IMR-90 (cell line): ENCODE measurements at regions not wholly inside any gene's neighbourhood (a gene's known extent, or its start where the extent isn't known, plus 50 kb on each side); places are given as distances from the start of the nearest gene placed in this dataset.

Experiments
- ATAC-seq: fragments of 200-7000 bp; cut with Tn5 transposase; 2 replicates; pipeline ENCODE4 v1.9.1; 2020; ENCODE audit warnings: low read depth, mild to moderate bottlenecking, moderate library complexity
- BruUV-seq: library from RNA; stranded (reverse); fragments of 400-500 nt; replicated peaks from 2 replicates; lab custom pipeline; 2021; lab: Mats Ljungman, UMichigan
- CTCF ChIA-PET: fragments of 300-600 bp; formaldehyde crosslinking; extraction: SDS; loops from one replicate; lab custom pipeline; 2021; ENCODE audit warnings: antibody characterized with exemption; lab: Yijun Ruan, JAX
- POLR2A ChIA-PET: fragments of 300-600 bp; sonication (Branson Sonifier 250); formaldehyde crosslinking; loops from one replicate; lab custom pipeline; 2022; ENCODE audit warnings: antibody characterized with exemption; ENCODE audit not compliant: unreplicated experiment; lab: Charles Lee
- DNase-seq: peaks from one replicate; pipeline ENCODE4 v3.0.0; 2013
- H2AFZ ChIP-seq: replicated peaks from 2 replicates; pipeline ENCODE3; 2013; ENCODE audit warnings: low read length, mild to moderate bottlenecking; ENCODE audit not compliant: poor library complexity
- H2AK5ac ChIP-seq: 2 replicates; pipeline ENCODE4 v1.6.1; 2013; ENCODE audit warnings: low read depth, low read length, inconsistent platforms
- H2AK9ac ChIP-seq: replicated peaks from 2 replicates; pipeline ENCODE3; 2013; ENCODE audit warnings: mild to moderate bottlenecking, low read depth, low read length, moderate library complexity; ENCODE audit not compliant: poor library complexity
- H2BK120ac ChIP-seq: 2 replicates; pipeline ENCODE4 v1.6.1; 2013; ENCODE audit warnings: low read depth, low read length, inconsistent platforms
- H2BK15ac ChIP-seq: 3 replicates; pipeline ENCODE4 v1.6.1; 2013; ENCODE audit warnings: low read depth, low read length, inconsistent platforms
- H2BK20ac ChIP-seq: 2 replicates; pipeline ENCODE4 v1.6.1; 2013; ENCODE audit warnings: low read depth, mild to moderate bottlenecking, inconsistent platforms, low read length, moderate library complexity
- H2BK5ac ChIP-seq: 2 replicates; pipeline ENCODE4 v1.6.1; 2013; ENCODE audit warnings: mild to moderate bottlenecking, low read depth, low read length, inconsistent platforms; ENCODE audit not compliant: poor library complexity, severe bottlenecking
- H3K14ac ChIP-seq: replicated peaks from 2 replicates; pipeline ENCODE4 v1.6.1; 2013; ENCODE audit warnings: low read depth, low read length, inconsistent platforms
- H3K18ac ChIP-seq: 2 replicates; pipeline ENCODE4 v1.6.1; 2013; ENCODE audit warnings: low read depth, low read length, control low read depth
- H3K23ac ChIP-seq: 2 replicates; pipeline ENCODE4 v1.6.1; 2013; ENCODE audit warnings: low read depth, low read length, inconsistent platforms
- H3K27ac ChIP-seq: 2 replicates; pipeline ENCODE4 v1.5.1; 2013; ENCODE audit warnings: mild to moderate bottlenecking, control low read depth, low read length; ENCODE audit not compliant: insufficient read depth
- H3K27me3 ChIP-seq: 2 replicates; pipeline ENCODE4 v1.6.1; 2013; ENCODE audit warnings: low read length; ENCODE audit not compliant: control insufficient read depth, insufficient read depth
- H3K36me3 ChIP-seq: 2 replicates; pipeline ENCODE4 v1.6.1; 2013; ENCODE audit warnings: low read length, mixed read lengths; ENCODE audit not compliant: control insufficient read depth, insufficient read depth
- H3K4ac ChIP-seq: 2 replicates; pipeline ENCODE4 v1.6.1; 2013; ENCODE audit warnings: low read depth, low read length, inconsistent platforms
- H3K4me1 ChIP-seq: 2 replicates; pipeline ENCODE4 v1.6.1; 2013; ENCODE audit warnings: low read length, mixed read lengths; ENCODE audit not compliant: control insufficient read depth, insufficient read depth
- H3K4me2 ChIP-seq: 2 replicates; pipeline ENCODE4 v1.6.1; 2013; ENCODE audit warnings: low read depth, mild to moderate bottlenecking, control low read depth, low read length, moderate library complexity
- H3K4me3 ChIP-seq: 2 replicates; pipeline ENCODE4 v1.5.1; 2013; ENCODE audit warnings: low read depth, mild to moderate bottlenecking, control low read depth, low read length, moderate library complexity; ENCODE audit not compliant: insufficient read depth
- H3K56ac ChIP-seq: 2 replicates; pipeline ENCODE4 v1.6.1; 2013; ENCODE audit warnings: low read length, inconsistent platforms; ENCODE audit not compliant: insufficient read depth; ENCODE audit errors: extremely low read depth
- H3K79me1 ChIP-seq, 2 experiments: 2 replicates each; pipeline ENCODE4 v1.6.1; 2013; ENCODE audit warnings: low read length in 2 of 2, inconsistent platforms in 1 of 2, low read depth in 1 of 2
- H3K9ac ChIP-seq: 2 replicates; pipeline ENCODE4 v1.6.1; 2013; ENCODE audit warnings: low read depth, low read length, control low read depth
- H3K9me1 ChIP-seq: 2 replicates; pipeline ENCODE4 v1.6.1; 2013; ENCODE audit warnings: low read length, inconsistent platforms; ENCODE audit not compliant: insufficient read depth
- H3K9me3 ChIP-seq: 2 replicates; pipeline ENCODE4 v1.6.1; 2013; ENCODE audit warnings: low read length; ENCODE audit not compliant: control insufficient read depth, insufficient read depth
- H4K20me1 ChIP-seq: 2 replicates; pipeline ENCODE4 v1.6.1; 2013; ENCODE audit warnings: low read length, inconsistent platforms; ENCODE audit not compliant: insufficient read depth
- H4K5ac ChIP-seq: 2 replicates; pipeline ENCODE4 v1.6.1; 2013; ENCODE audit warnings: mild to moderate bottlenecking, low read depth, low read length, control low read depth
- H4K8ac ChIP-seq, 2 experiments: 2 replicates each; pipeline ENCODE4 v1.6.1; 2013; ENCODE audit warnings: low read depth in 2 of 2, low read length in 2 of 2, control low read depth in 1 of 2, inconsistent platforms in 1 of 2
- H4K91ac ChIP-seq: 2 replicates; pipeline ENCODE4 v1.6.1; 2013; ENCODE audit warnings: low read depth, low read length, inconsistent platforms; ENCODE audit not compliant: insufficient read depth
- BHLHE40 ChIP-seq: fragments of 150-350 bp; IDR thresholded peaks from 2 replicates; pipeline ENCODE4 v1.6.1; 2016; ENCODE audit warnings: mild to moderate bottlenecking, low read depth, low read length
- CEBPB ChIP-seq: IDR thresholded peaks from 2 replicates; pipeline ENCODE4 v1.6.1; 2012; ENCODE audit warnings: low read depth, low read length, improper control_type of control experiment
- CHD1 ChIP-seq: IDR thresholded peaks from 2 replicates; pipeline ENCODE4 v1.6.1; 2012; ENCODE audit warnings: low read depth, low read length, improper control_type of control experiment
- ELK1 ChIP-seq: fragments of 150-350 bp; IDR thresholded peaks from 2 replicates; pipeline ENCODE4 v1.6.1; 2016; ENCODE audit warnings: low read depth, mild to moderate bottlenecking, low read length, moderate library complexity, borderline replicate concordance
- FOS ChIP-seq: fragments of 150-350 bp; IDR thresholded peaks from 2 replicates; pipeline ENCODE4 v1.6.1; 2016; ENCODE audit warnings: low read depth, low read length
- MAFK ChIP-seq: IDR thresholded peaks from 2 replicates; pipeline ENCODE4 v1.6.1; 2012; ENCODE audit warnings: low read depth, low read length, improper control_type of control experiment
- MAZ ChIP-seq: IDR thresholded peaks from 2 replicates; pipeline ENCODE4 v1.6.1; 2012; ENCODE audit warnings: low read depth, mild to moderate bottlenecking, low read length, improper control_type of control experiment, moderate library complexity, borderline replicate concordance
- MXI1 ChIP-seq: IDR thresholded peaks from 2 replicates; pipeline ENCODE4 v1.6.1; 2012; ENCODE audit warnings: low read depth, mild to moderate bottlenecking, low read length, moderate library complexity, borderline replicate concordance
- POLR2A ChIP-seq: IDR thresholded peaks from 2 replicates; pipeline ENCODE4 v1.6.1; 2012; ENCODE audit warnings: mild to moderate bottlenecking, low read depth, low read length
- RAD21 ChIP-seq: IDR thresholded peaks from 2 replicates; pipeline ENCODE4 v1.6.1; 2012; ENCODE audit warnings: low read length, improper control_type of control experiment
- RCOR1 ChIP-seq: IDR thresholded peaks from 2 replicates; pipeline ENCODE4 v1.6.1; 2012; ENCODE audit warnings: mild to moderate bottlenecking, low read length, improper control_type of control experiment; ENCODE audit not compliant: insufficient replicate concordance
- RFX5 ChIP-seq: IDR thresholded peaks from 2 replicates; pipeline ENCODE4 v1.8.0; 2012; ENCODE audit warnings: low read depth, mild to moderate bottlenecking, low read length, moderate library complexity
- SMC3 ChIP-seq: fragments of 150-350 bp; IDR thresholded peaks from 2 replicates; pipeline ENCODE4 v1.6.1; 2016; ENCODE audit warnings: low read depth, mild to moderate bottlenecking, antibody characterized with exemption, low read length, moderate library complexity
- USF2 ChIP-seq: fragments of 150-350 bp; IDR thresholded peaks from 2 replicates; pipeline ENCODE4 v1.6.1; 2017; ENCODE audit warnings: mild to moderate bottlenecking, antibody characterized with exemption, low read length, low read depth
- WGBS, 2 experiments: methylation state at CpG; one replicate each; pipeline versions ENCODE4 v1.1.5 to v1.1.7; 2013; ENCODE audit warnings: missing lambda C conversion rate in 2 of 2; ENCODE audit not compliant: insufficient read length in 1 of 2; ENCODE audit errors: extremely low coverage in 2 of 2; 5-methylcytosine and 5-hydroxymethylcytosine counted together
- dilution Hi-C: fragments of 300-500 bp; cut with HindIII; formaldehyde crosslinking; loops from one replicate; pipeline ENCODE4 v1.14.3; 2018; ENCODE audit warnings: low sequenced_read_pairs; ENCODE audit not compliant: unreplicated experiment
- in situ Hi-C: fragments of 300-500 bp; cut with MboI; formaldehyde crosslinking; loops from 3 replicates; pipeline ENCODE4 v1.14.3; 2019; ENCODE audit warnings: low sequenced_read_pairs, inconsistent platforms, mixed read lengths
- intact Hi-C: fragments of 100-400 bp; cut with micrococcal nuclease; formaldehyde crosslinking; loops from 2 replicates; pipeline ENCODE4 v1.10.0; 2022

- no peak overlapping the region for H3K14ac ChIP-seq
- no peak overlapping the region for H4K91ac ChIP-seq
- no peak overlapping the region for H3K27ac ChIP-seq
- no peak overlapping the region for H3K23ac ChIP-seq
- no peak overlapping the region for H2BK15ac ChIP-seq
- ATAC-seq (no peak), DNase-seq (no peak)
- no peak overlapping the region for H2BK120ac ChIP-seq
- no TSS peak for BruUV-seq
- H2BK5ac ChIP-seq, result no peak overlapping the region
- no peaks in the 10 kb centered on the region for H3K79me1 ChIP-seq
- H4K20me1 ChIP-seq, result no peaks in the 10 kb centered on the region
- H4K8ac ChIP-seq, result no peak overlapping the region
- H3K56ac ChIP-seq, result no peak overlapping the region
- CTCF ChIA-PET, result interaction anchor here (0.6 kb wide), 1 partner anchor 59 kb away, joined by 6 read pairs; no protein-coding TSS in a partner anchor
- H3K36me3 ChIP-seq, result no peaks in the 10 kb centered on the region
- no peak overlapping the region for H2AFZ ChIP-seq
- intact Hi-C loops (no loop called here), in situ Hi-C loops (no loop called here), dilution Hi-C loops (no loop called here)
- H3K4me1 ChIP-seq, result no peaks in the 10 kb centered on the region
- H3K9me3 ChIP-seq, result no peaks in the 10 kb centered on the region
- H3K4me3 ChIP-seq, result no peak overlapping the region
- H3K4ac ChIP-seq, result no peak overlapping the region
- POLR2A ChIA-PET, result no interaction called here
- H3K27me3 ChIP-seq, result peaks cover 5% of the 10 kb centered on the region
- no peaks in the 10 kb centered on the region for H3K9me1 ChIP-seq
- no peak overlapping the region for H2BK20ac ChIP-seq
- no peak overlapping the region for H2AK9ac ChIP-seq
- no peak overlapping the region for H3K9ac ChIP-seq
- no peak overlapping the region for H2AK5ac ChIP-seq
- H3K18ac ChIP-seq, result no peak overlapping the region
- TF ChIP-seq MXI1, result no peak
- TF ChIP-seq FOS, result no peak
- TF ChIP-seq ELK1, result no peak
- no peak for TF ChIP-seq RAD21
- TF ChIP-seq MAFK, result no peak
- TF ChIP-seq CHD1, result no peak
- no peak for TF ChIP-seq RCOR1
- TF ChIP-seq SMC3, result no peak
- no peak for TF ChIP-seq RFX5
- TF ChIP-seq BHLHE40, result no peak
- no peak for TF ChIP-seq CEBPB
- TF ChIP-seq POLR2A, result no peak
- TF ChIP-seq USF2, result no peak
- TF ChIP-seq MAZ, result no peak
- H3K4me2 ChIP-seq, result no peak overlapping the region
- no peak overlapping the region for H4K5ac ChIP-seq
- no CpG with 5 or more reads among the region's 3 CpGs for WGBS, 2 experiments
Observed at GRCh38 chr10:63780101-63780500, 258.9 kb downstream of the REEP3 start.
